Ovary (tissue), 7 donors: ENCODE measurements at regions not wholly inside any gene's neighbourhood (a gene's known extent, or its start where the extent isn't known, plus 50 kb on each side); places are given as distances from the start of the nearest gene placed in this dataset.
"Not testable (repeated sequence)": the region's sequence is repeated elsewhere in the genome, so short reads cannot be mapped to it uniquely, and the experiment has no call there.

Source experiments
- DNase-seq, 5 donors: peaks; one replicate each; pipeline ENCODE4 v3.0.0-alpha.2; 2019 to 2020
- H3K27ac ChIP-seq, 2 donors: fragments of 200-600 bp; one replicate each; pipeline versions ENCODE4 v1.5.1 to v1.8.0; 2019 to 2022
- H3K27me3 ChIP-seq: fragments of 200-600 bp; one replicate; pipeline ENCODE4 v1.8.0; 2022
- H3K36me3 ChIP-seq: fragments of 200-600 bp; sonication (generic); one replicate; pipeline ENCODE4 v1.5.1; 2019
- H3K4me1 ChIP-seq: one replicate; pipeline ENCODE4 v1.8.1; 2013; ENCODE audit warnings: mild to moderate bottlenecking, moderate library complexity; ENCODE audit not compliant: insufficient read depth
- H3K4me3 ChIP-seq: fragments of 200-600 bp; sonication (generic); one replicate; pipeline ENCODE4 v1.5.1; 2017
- H3K9me3 ChIP-seq, 2 donors: fragments of 200-600 bp in 1 of 2; sonication (generic) in 1 of 2; one replicate each; pipeline versions ENCODE4 v1.5.1 to v1.8.1; 2013 to 2019; ENCODE audit warnings: mild to moderate bottlenecking in 1 of 2, moderate library complexity in 1 of 2
- EP300 ChIP-seq: sonication (generic); formaldehyde crosslinking; IDR thresholded peaks from one replicate; pipeline ENCODE4 v1.6.1; 2017; ENCODE audit warnings: antibody characterized with exemption
- POLR2A ChIP-seq: fragments of 450-650 bp; IDR thresholded peaks from one replicate; pipeline ENCODE4 v1.6.1; 2017; ENCODE audit warnings: antibody characterized with exemption, mild to moderate bottlenecking, moderate library complexity
- WGBS, 3 donors: extraction: QIAGEN DNeasy Blood & Tissue Kit in 1 of 3; methylation state at CpG; one replicate each; pipeline versions ENCODE4 v1.1.5 to v1.1.7; 2013 to 2017; 5-methylcytosine and 5-hydroxymethylcytosine counted together
- intact Hi-C, 4 donors: fragments of 100-400 bp; cut with DNase I; formaldehyde crosslinking; loops; one replicate each; pipeline versions ENCODE4 v1.11.0 to v1.15.1; 2022 to 2023
- TF ChIP-seq, protein P1 (sequence below), 3 donors: fragments of 450-650 bp in 2 of 3; fragments of 200-600 bp in 1 of 3; IDR thresholded peaks; one replicate each; pipeline versions ENCODE4 v1.5.1 to v1.8.0; 2016 to 2022; ENCODE audit warnings: antibody characterized with exemption in 3 of 3, mild to moderate bottlenecking in 1 of 3
- donor health status: DM: no; HTN: no; CAD: no; lungs with moderate emphysema.
- donor health status: DM: no; HTN: no; CAD: no.
- donor health status: Bipolar disorder and iron deficiency.
- donor health status: DM: no; HTN: no; CAD: no.
- donor health status: DM: yes; HTN: yes; CAD: no.

DNA sequence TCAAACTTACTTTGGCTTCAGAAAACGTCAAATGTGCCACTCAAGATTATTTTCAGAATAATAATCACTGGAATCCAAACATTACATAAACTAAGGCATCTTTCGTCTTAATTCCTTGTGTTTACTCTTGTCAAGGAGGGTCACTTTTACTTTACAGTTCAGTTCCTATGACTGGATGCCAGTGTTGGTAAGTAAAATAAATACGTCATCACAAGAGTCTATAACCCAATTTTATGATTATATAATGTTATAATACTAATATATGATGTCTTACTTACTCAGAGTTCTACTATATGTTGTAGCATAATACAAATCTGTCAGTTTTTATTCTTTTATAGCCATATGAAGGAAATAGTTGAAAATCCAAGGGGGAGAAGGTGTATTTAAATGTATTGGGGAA lies 123.8 kb downstream of the GPR85 start:
- Histone ChIP-seq H3K9me3 (no peaks in the 10 kb centered on the region), H3K27me3 (no peaks in the 10 kb centered on the region), H3K27ac (no peak overlapping the region), H3K4me1 (no peaks in the 10 kb centered on the region), H3K36me3 (no peaks in the 10 kb centered on the region), H3K4me3 (no peak overlapping the region)
- TF ChIP-seq, protein P1, sequence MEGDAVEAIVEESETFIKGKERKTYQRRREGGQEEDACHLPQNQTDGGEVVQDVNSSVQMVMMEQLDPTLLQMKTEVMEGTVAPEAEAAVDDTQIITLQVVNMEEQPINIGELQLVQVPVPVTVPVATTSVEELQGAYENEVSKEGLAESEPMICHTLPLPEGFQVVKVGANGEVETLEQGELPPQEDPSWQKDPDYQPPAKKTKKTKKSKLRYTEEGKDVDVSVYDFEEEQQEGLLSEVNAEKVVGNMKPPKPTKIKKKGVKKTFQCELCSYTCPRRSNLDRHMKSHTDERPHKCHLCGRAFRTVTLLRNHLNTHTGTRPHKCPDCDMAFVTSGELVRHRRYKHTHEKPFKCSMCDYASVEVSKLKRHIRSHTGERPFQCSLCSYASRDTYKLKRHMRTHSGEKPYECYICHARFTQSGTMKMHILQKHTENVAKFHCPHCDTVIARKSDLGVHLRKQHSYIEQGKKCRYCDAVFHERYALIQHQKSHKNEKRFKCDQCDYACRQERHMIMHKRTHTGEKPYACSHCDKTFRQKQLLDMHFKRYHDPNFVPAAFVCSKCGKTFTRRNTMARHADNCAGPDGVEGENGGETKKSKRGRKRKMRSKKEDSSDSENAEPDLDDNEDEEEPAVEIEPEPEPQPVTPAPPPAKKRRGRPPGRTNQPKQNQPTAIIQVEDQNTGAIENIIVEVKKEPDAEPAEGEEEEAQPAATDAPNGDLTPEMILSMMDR (IDR thresholded peaks at IDR 0.05) = no peak
- TF ChIP-seq POLR2A = no peak
- TF ChIP-seq EP300 = no peak
- intact Hi-C loops = no loop called here
- no peak for DNase-seq
- 78 to 85% (median 83%) methylated on average over 3 of the region's 3 CpGs for WGBS, 3 donors

DNA sequence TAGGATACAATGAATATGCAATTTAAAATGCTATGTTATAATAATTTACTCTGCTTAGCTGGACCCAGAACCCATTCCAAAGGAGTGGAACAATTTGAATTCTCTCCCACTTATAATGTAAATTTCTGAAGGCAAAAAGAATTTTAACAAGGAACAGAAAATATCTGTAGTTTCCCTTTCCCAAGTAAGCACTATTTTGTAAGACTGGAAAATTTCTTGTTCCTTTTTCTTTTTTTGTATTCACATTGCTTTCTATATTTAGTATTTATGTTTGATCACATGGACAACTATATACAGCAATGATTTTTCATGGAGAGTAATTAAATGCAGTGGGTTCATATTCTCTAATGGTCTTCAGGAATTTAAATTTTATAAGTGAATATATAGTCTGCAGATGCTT lies 127.4 kb downstream of the GPR85 start:
- H3K36me3 ChIP-seq = no peaks in the 10 kb centered on the region
- DNase-seq = no peak
- H3K27ac ChIP-seq = no peak overlapping the region
- no peak overlapping the region for H3K4me3 ChIP-seq
- TF ChIP-seq, protein P1 (IDR thresholded peaks at IDR 0.05) = no peak
- TF ChIP-seq POLR2A (no peak), EP300 (no peak)
- no peaks in the 10 kb centered on the region for H3K4me1 ChIP-seq
- intact Hi-C loops = no loop called here
- no peaks in the 10 kb centered on the region for H3K27me3 ChIP-seq
- H3K9me3 ChIP-seq = no peaks in the 10 kb centered on the region

DNA sequence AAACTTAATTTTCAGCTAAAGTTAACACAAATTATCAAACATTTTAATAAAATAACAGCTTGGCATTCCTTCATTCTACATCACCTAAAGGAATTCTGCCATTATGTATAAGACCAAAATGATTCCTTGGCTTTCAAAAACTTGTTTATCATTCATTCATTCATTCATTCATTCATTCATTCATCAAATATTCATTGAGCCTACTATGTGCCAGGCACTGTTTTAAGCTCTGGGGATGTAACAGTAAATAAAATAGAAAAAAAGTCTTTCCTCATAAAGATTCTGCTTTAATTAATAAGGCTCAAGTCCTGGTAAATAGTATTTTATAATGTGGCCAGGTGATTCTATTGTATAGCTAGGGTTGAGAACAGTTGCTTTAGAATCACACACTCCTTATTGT lies 127.9 kb downstream of the GPR85 start:
- no peaks in the 10 kb centered on the region for H3K9me3 ChIP-seq
- H3K27ac ChIP-seq = no peak overlapping the region
- intact Hi-C loops = no loop called here
- H3K4me3 ChIP-seq = no peak overlapping the region
- TF ChIP-seq POLR2A = no peak
- TF ChIP-seq EP300 = no peak
- TF ChIP-seq, protein P1 (IDR thresholded peaks at IDR 0.05) = no peak
- H3K36me3 ChIP-seq = no peaks in the 10 kb centered on the region
- DNase-seq = no peak
- no peaks in the 10 kb centered on the region for H3K27me3 ChIP-seq
- H3K4me1 ChIP-seq = no peaks in the 10 kb centered on the region

DNA sequence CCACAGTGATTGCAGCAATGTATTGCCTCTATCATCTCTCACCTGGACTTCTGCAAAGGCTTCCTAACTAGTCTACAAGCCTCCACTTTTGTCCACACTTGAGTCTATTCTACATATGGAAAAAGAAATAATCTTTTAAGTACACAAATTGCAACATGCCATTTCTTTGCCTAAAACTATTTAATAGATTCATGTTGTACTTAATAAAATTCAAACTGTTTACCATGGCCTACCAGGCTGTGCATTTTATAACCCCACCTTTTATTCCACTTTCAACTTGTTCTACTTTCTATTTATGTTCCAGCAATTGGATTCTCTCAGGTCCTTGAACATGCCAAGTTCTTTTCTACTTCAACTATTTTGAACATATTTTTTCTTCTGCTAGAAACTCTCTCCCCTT lies 128.7 kb downstream of the GPR85 start:
- Histone ChIP-seq H3K4me1 (no peaks in the 10 kb centered on the region), H3K27ac (no peak overlapping the region), H3K27me3 (no peaks in the 10 kb centered on the region), H3K36me3 (no peaks in the 10 kb centered on the region), H3K4me3 (no peak overlapping the region), H3K9me3 (no peaks in the 10 kb centered on the region)
- no peak for TF ChIP-seq POLR2A
- TF ChIP-seq, protein P1 (IDR thresholded peaks at IDR 0.05) = no peak
- TF ChIP-seq EP300 = no peak
- intact Hi-C loops = no loop called here
- DNase-seq = no peak

DNA sequence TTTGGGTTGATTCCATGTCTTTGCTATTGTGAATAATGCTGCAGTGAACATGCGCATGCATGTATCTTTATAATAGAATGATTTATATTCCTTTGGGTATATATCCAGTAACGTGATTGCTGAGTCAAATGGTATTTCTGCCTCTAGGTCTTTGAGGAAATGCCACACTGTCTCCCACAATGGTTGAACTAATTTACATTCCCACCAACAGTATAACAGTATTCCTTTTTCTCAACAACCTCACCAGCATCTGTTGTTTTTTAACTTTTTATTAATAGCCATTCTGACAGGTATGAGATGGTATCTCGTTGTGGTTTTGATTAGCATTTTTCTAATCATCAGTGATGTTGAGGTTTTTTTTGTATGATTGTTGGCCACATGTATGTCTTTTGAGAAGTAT lies 133.6 kb downstream of the GPR85 start:
- 78 to 85% (median 83%) methylated on average over 3 of the region's 3 CpGs for WGBS, 3 donors
- H3K4me3 ChIP-seq, H3K27ac ChIP-seq, H3K27me3 ChIP-seq, DNase-seq, H3K9me3 ChIP-seq, H3K4me1 ChIP-seq, H3K36me3 ChIP-seq, intact Hi-C loops: not testable (repeated sequence)
